Keratinocyte (primary cell): ENCODE measurements at regions not wholly inside any gene's neighbourhood (a gene's known extent, or its start where the extent isn't known, plus 50 kb on each side); places are given as distances from the start of the nearest gene placed in this dataset.

Experiments used
- DNase-seq: peaks from one replicate; pipeline ENCODE4 v3.0.0-alpha.2; 2011; ENCODE audit warnings: low read depth, missing footprints, low spot score
- FAIRE-seq: peaks from 2 replicates; lab custom pipeline; 2011; peaks lifted over from hg19 to GRCh38; lab: Jason Lieb, UNC
- H2AFZ ChIP-seq: 2 replicates; pipeline ENCODE4 v1.6.0; 2012; ENCODE audit warnings: low read length, control low read depth, inconsistent platforms; ENCODE audit not compliant: control insufficient read depth
- H3K27ac ChIP-seq: 2 replicates; pipeline ENCODE4 v1.5.1; 2011; ENCODE audit warnings: low read length; ENCODE audit not compliant: control insufficient read depth, insufficient read depth
- H3K27me3 ChIP-seq: 3 replicates; pipeline ENCODE4 v1.6.0; 2011; ENCODE audit warnings: low read length; ENCODE audit not compliant: control insufficient read depth, insufficient read depth; ENCODE audit errors: extremely low read depth
- H3K36me3 ChIP-seq, 2 experiments: 2 replicates in 1 of 2; 3 replicates in 1 of 2; pipeline ENCODE4 v1.5.1; 2011; ENCODE audit warnings: low read length in 2 of 2, mild to moderate bottlenecking in 1 of 2; ENCODE audit not compliant: control insufficient read depth in 2 of 2, insufficient read depth in 2 of 2; ENCODE audit errors: extremely low read depth in 1 of 2
- H3K4me1 ChIP-seq: 3 replicates; pipeline ENCODE4 v1.5.1; 2011; ENCODE audit warnings: low read length; ENCODE audit not compliant: control insufficient read depth, insufficient read depth; ENCODE audit errors: extremely low read depth
- H3K4me2 ChIP-seq: 3 replicates; pipeline ENCODE4 v1.6.0; 2011; ENCODE audit warnings: low read depth, low read length; ENCODE audit not compliant: control insufficient read depth, insufficient read depth; ENCODE audit errors: extremely low read depth
- H3K4me3 ChIP-seq, 3 experiments: fragments of 200-600 bp in 1 of 3; sonication (generic) in 1 of 3; 2 replicates in 2 of 3; 3 replicates in 1 of 3; pipeline ENCODE4 v1.5.1; 2011 to 2016; ENCODE audit warnings: low read length in 3 of 3, mild to moderate bottlenecking in 3 of 3, control low read depth in 2 of 3, inconsistent platforms in 1 of 3, low read depth in 1 of 3, mixed read lengths in 1 of 3, mixed run types in 1 of 3, moderate library complexity in 1 of 3; ENCODE audit not compliant: control insufficient read depth in 2 of 3, insufficient read depth in 2 of 3; ENCODE audit errors: extremely low read depth in 1 of 3
- H3K79me2 ChIP-seq: 2 replicates; pipeline ENCODE4 v1.6.0; 2012; ENCODE audit warnings: low read length; ENCODE audit not compliant: control insufficient read depth, insufficient read depth
- H3K9ac ChIP-seq: 3 replicates; pipeline ENCODE4 v1.6.0; 2011; ENCODE audit warnings: low read length; ENCODE audit not compliant: control insufficient read depth, insufficient read depth; ENCODE audit errors: extremely low read depth
- H3K9me1 ChIP-seq: 3 replicates; pipeline ENCODE4 v1.6.0; 2011; ENCODE audit warnings: low read length; ENCODE audit not compliant: control insufficient read depth, insufficient read depth; ENCODE audit errors: extremely low read depth
- H3K9me3 ChIP-seq: 2 replicates; pipeline ENCODE4 v1.5.1; 2012; ENCODE audit warnings: low read depth, low read length; ENCODE audit not compliant: control insufficient read depth
- H4K20me1 ChIP-seq: 3 replicates; pipeline ENCODE4 v1.6.0; 2011; ENCODE audit warnings: low read length; ENCODE audit not compliant: control insufficient read depth, insufficient read depth; ENCODE audit errors: extremely low read depth
- CTCF ChIP-seq, 3 experiments: IDR thresholded peaks in 1 of 3; conservative IDR thresholded peaks in 1 of 3; optimal IDR thresholded peaks in 1 of 3; 2 replicates in 2 of 3; 3 replicates in 1 of 3; pipeline versions ENCODE3 to v1.5.1; 2011; ENCODE audit warnings: low read length in 3 of 3, mild to moderate bottlenecking in 3 of 3, moderate library complexity in 2 of 3, control low read depth in 1 of 3, inconsistent platforms in 1 of 3; ENCODE audit not compliant: insufficient read depth in 2 of 3; ENCODE audit errors: extremely low read depth in 1 of 3
- EZH2 ChIP-seq: IDR thresholded peaks from one replicate; pipeline ENCODE4 v1.6.1; 2012; ENCODE audit warnings: inconsistent platforms, mild to moderate bottlenecking, low read length, moderate library complexity
- dilution Hi-C: fragments of 300-500 bp; cut with MboI; formaldehyde crosslinking; loops from one replicate; pipeline ENCODE4 v1.7.0; 2020; ENCODE audit warnings: low sequenced_read_pairs; ENCODE audit not compliant: extremely low pct_ligation_motif_present

GRCh38 chr2:195561116-195561921 is 95.7 kb upstream of the SLC39A10 start:
- no peaks in the 10 kb centered on the region for H3K79me2 ChIP-seq
- H3K4me2 ChIP-seq, result peak overlapping the region; percentile 60
- H3K4me3 ChIP-seq, result no peak overlapping the region
- no peak overlapping the region for H3K9ac ChIP-seq
- H4K20me1 ChIP-seq, result no peaks in the 10 kb centered on the region
- TF ChIP-seq EZH2, result no peak
- TF ChIP-seq CTCF (optimal IDR thresholded peaks at IDR 0.05 in 1 of 3, IDR thresholded peaks at IDR 0.05 in 1 of 3, conservative IDR thresholded peaks at IDR 0.05 in 1 of 3; ENCODE audit: extremely low read depth in 1 of 3, insufficient read depth in 2 of 3, low read length in 3 of 3), result no peak
- no peaks in the 10 kb centered on the region for H3K9me1 ChIP-seq
- H3K36me3 ChIP-seq, result no peaks in the 10 kb centered on the region
- FAIRE-seq (peak; percentile 69), DNase-seq (no peak)
- H3K27ac ChIP-seq, result peak overlapping the region; percentile 68
- H3K27me3 ChIP-seq, result no peaks in the 10 kb centered on the region
- peaks cover 38% of the 10 kb centered on the region for H3K4me1 ChIP-seq
- dilution Hi-C loops, result no loop called here
- H2AFZ ChIP-seq, result peak overlapping the region; percentile 44
- H3K9me3 ChIP-seq, result no peaks in the 10 kb centered on the region

DNA sequence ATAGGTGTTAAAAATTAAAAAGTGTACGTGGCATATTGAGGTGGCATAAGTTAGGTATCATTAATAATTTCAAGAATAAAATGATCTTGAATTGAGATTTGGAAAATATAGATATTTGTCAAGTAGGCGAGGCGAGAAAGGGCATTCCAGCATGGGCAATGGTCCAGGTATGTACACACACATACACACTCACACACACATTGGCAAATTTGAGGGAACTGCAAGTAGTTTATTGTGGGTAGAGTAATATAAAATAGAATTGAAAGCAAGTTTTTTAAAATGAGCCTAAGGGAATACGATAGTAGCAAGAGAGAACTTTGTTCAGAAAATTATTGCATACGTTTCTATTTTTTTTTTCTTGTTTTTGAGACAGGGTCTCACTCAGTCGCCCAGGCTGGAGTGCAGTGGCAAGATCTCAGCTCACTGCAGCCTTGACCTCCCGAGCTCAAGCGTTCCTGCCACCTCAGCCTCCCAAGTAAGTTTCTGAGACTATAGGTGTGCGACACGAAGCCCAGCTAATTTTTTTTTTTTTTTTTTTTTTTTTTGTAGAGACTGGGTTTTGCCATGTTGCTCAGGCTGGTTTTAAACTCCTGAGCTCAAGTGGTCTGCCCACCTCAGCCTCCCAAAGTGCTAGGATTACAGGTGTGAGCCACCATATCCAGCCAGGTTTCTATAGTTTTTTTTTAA is 96.7 kb upstream of the SLC39A10 start:
- Histone ChIP-seq H3K4me1 (peaks cover 38% of the 10 kb centered on the region), H3K27ac (peak overlapping the region; percentile 68), H3K4me3 (no peak overlapping the region), H3K36me3 (no peaks in the 10 kb centered on the region), H3K27me3 (no peaks in the 10 kb centered on the region), H3K79me2 (no peaks in the 10 kb centered on the region), H3K9ac (no peak overlapping the region), H3K9me3 (no peaks in the 10 kb centered on the region), H3K4me2 (no peak overlapping the region), H2AFZ (no peak overlapping the region), H3K9me1 (no peaks in the 10 kb centered on the region), H4K20me1 (no peaks in the 10 kb centered on the region)
- DNase-seq (no peak), FAIRE-seq (no peak)
- dilution Hi-C loops, result no loop called here
- TF ChIP-seq CTCF (optimal IDR thresholded peaks at IDR 0.05 in 1 of 3, IDR thresholded peaks at IDR 0.05 in 1 of 3, conservative IDR thresholded peaks at IDR 0.05 in 1 of 3; ENCODE audit: extremely low read depth in 1 of 3, insufficient read depth in 2 of 3, low read length in 3 of 3) (no peak), EZH2 (no peak)
